ENCODE measurements at regions not wholly inside any gene's neighbourhood (a gene's known extent, or its start where the extent isn't known, plus 50 kb on each side); places are given as distances from the start of the nearest gene placed in this dataset.

GRCh38 chr16:9525037-9525436 is 433.6 kb downstream of the HAPSTR1 start:
- no peak for DNase-seq (ENCODE audit: low read depth)

- DNase-seq (ENCODE audit: low read depth), result no peak
Measured at GRCh38 chr16:9526791-9527190, 435.3 kb downstream of the HAPSTR1 start.

GRCh38 chr16:9527976-9528375 is 436.5 kb downstream of the HAPSTR1 start:
- DNase-seq (ENCODE audit: low read depth), result no peak

GRCh38 chr16:9528511-9529079 is 437.2 kb downstream of the HAPSTR1 start:
- DNase-seq (ENCODE audit: low read depth), result no peak

- no peak for DNase-seq (ENCODE audit: low read depth)
Measured at GRCh38 chr16:9533042-9533441, 441.6 kb downstream of the HAPSTR1 start.

- no peak for DNase-seq (ENCODE audit: low read depth)
Measured at GRCh38 chr16:9534759-9535158, 443.3 kb downstream of the HAPSTR1 start.

- no peak for DNase-seq (ENCODE audit: low read depth)
Measured at GRCh38 chr16:9536905-9537304, 445.5 kb downstream of the HAPSTR1 start.

GRCh38 chr16:9539346-9539745 is 447.9 kb downstream of the HAPSTR1 start:
- DNase-seq (ENCODE audit: low read depth), result no peak

GRCh38 chr16:9541723-9542122 is 450.3 kb downstream of the HAPSTR1 start:
- no peak for DNase-seq (ENCODE audit: low read depth)

- no peak for DNase-seq (ENCODE audit: low read depth)
Measured at GRCh38 chr16:9542165-9542755, 450.8 kb downstream of the HAPSTR1 start.

- no peak for DNase-seq (ENCODE audit: low read depth)
Measured at GRCh38 chr16:9545522-9546437, 454.3 kb downstream of the HAPSTR1 start.

- no peak for DNase-seq (ENCODE audit: low read depth)
Measured at GRCh38 chr16:9546438-9546786, 455.0 kb downstream of the HAPSTR1 start.

GRCh38 chr16:9549487-9549886 is 458.0 kb downstream of the HAPSTR1 start:
- no peak for DNase-seq (ENCODE audit: low read depth)

GRCh38 chr16:9555051-9555450 is 463.6 kb downstream of the HAPSTR1 start:
- DNase-seq (ENCODE audit: low read depth), result no peak

GRCh38 chr16:9556949-9557665 is 465.7 kb downstream of the HAPSTR1 start:
- DNase-seq (ENCODE audit: low read depth), result no peak

- no peak for DNase-seq (ENCODE audit: low read depth)
Measured at GRCh38 chr16:9557713-9558112, 466.3 kb downstream of the HAPSTR1 start.

GRCh38 chr16:9566099-9566498 is 474.7 kb downstream of the HAPSTR1 start:
- no peak for DNase-seq (ENCODE audit: low read depth)

GRCh38 chr16:9567666-9568065 is 476.2 kb downstream of the HAPSTR1 start:
- DNase-seq (ENCODE audit: low read depth), result no peak

- DNase-seq (ENCODE audit: low read depth), result no peak
Measured at GRCh38 chr16:9568261-9568660, 476.8 kb downstream of the HAPSTR1 start.

- DNase-seq (ENCODE audit: low read depth), result no peak
Measured at GRCh38 chr16:9570521-9570920, 479.1 kb downstream of the HAPSTR1 start.

GRCh38 chr16:9578459-9578858 is 487.0 kb downstream of the HAPSTR1 start:
- DNase-seq (ENCODE audit: low read depth), result no peak

GRCh38 chr16:9580025-9580424 is 488.6 kb downstream of the HAPSTR1 start:
- no peak for DNase-seq (ENCODE audit: low read depth)

GRCh38 chr16:9593440-9593839 is 502.0 kb downstream of the HAPSTR1 start:
- no peak for DNase-seq (ENCODE audit: low read depth)
